GM18517 (cell line): ENCODE measurements at regions not wholly inside any gene's neighbourhood (a gene's known extent, or its start where the extent isn't known, plus 50 kb on each side); places are given as distances from the start of the nearest gene placed in this dataset.
"Not testable (repeated sequence)": the region's sequence is repeated elsewhere in the genome, so short reads cannot be mapped to it uniquely, and the experiment has no call there.

Experiments used
- ATAC-seq: cut with Tn5 transposase; IDR thresholded peaks from one replicate; pipeline ENCODE4 v1.9.1; 2021; ENCODE audit warnings: mild to moderate bottlenecking, moderate library complexity; ENCODE audit not compliant: unreplicated experiment

- no peak for ATAC-seq
Observed at GRCh38 chr1:34367954-34368353, 191.2 kb downstream of the C1orf94 start.

GRCh38 chr1:34369701-34370455 lies 193.2 kb downstream of the C1orf94 start:
- ATAC-seq: no peak

GRCh38 chr1:34370748-34371147 lies 194.0 kb downstream of the C1orf94 start:
- no peak for ATAC-seq

GRCh38 chr1:34371179-34371578 lies 194.5 kb downstream of the C1orf94 start:
- ATAC-seq: not testable (repeated sequence)

GRCh38 chr1:34371829-34372532 lies 195.3 kb downstream of the C1orf94 start:
- ATAC-seq: no peak

- no peak for ATAC-seq
Observed at GRCh38 chr1:34372891-34373290, 196.2 kb downstream of the C1orf94 start.

- ATAC-seq: no peak
Observed at GRCh38 chr1:34373912-34374311, 197.2 kb downstream of the C1orf94 start.

GRCh38 chr1:34376531-34376930 lies 199.8 kb downstream of the C1orf94 start:
- ATAC-seq: no peak

GRCh38 chr1:34378968-34379856 lies 202.5 kb downstream of the C1orf94 start:
- ATAC-seq: no peak

- ATAC-seq: no peak
Observed at GRCh38 chr1:34379911-34380310, 203.2 kb downstream of the C1orf94 start.

GRCh38 chr1:34380526-34381124 lies 203.9 kb downstream of the C1orf94 start:
- ATAC-seq: no peak

- ATAC-seq: no peak
Observed at GRCh38 chr1:34389974-34390373, 213.3 kb downstream of the C1orf94 start.

- ATAC-seq: no peak
Observed at GRCh38 chr1:34396042-34396441, 219.3 kb downstream of the C1orf94 start.

GRCh38 chr1:34398241-34398915 lies 221.7 kb downstream of the C1orf94 start:
- no peak for ATAC-seq

- no peak for ATAC-seq
Observed at GRCh38 chr1:34398916-34399275, 222.2 kb downstream of the C1orf94 start.

- ATAC-seq: no peak
Observed at GRCh38 chr1:34400675-34401074, 224.0 kb downstream of the C1orf94 start.

- no peak for ATAC-seq
Observed at GRCh38 chr1:34403156-34403555, 226.4 kb downstream of the C1orf94 start.

GRCh38 chr1:34404804-34405203 lies 228.1 kb downstream of the C1orf94 start:
- ATAC-seq: no peak

- ATAC-seq: no peak
Observed at GRCh38 chr1:34405266-34405959, 228.7 kb downstream of the C1orf94 start.

- no peak for ATAC-seq
Observed at GRCh38 chr1:34406377-34406776, 229.7 kb downstream of the C1orf94 start.
